K562 (cell line): ENCODE measurements at regions not wholly inside any gene's neighbourhood (a gene's known extent, or its start where the extent isn't known, plus 50 kb on each side); places are given as distances from the start of the nearest gene placed in this dataset.

ENCODE experiments used
- ATAC-seq: fragments of 200-7000 bp; cut with Tn5 transposase; 3 replicates; pipeline ENCODE4 v1.9.1; 2020; ENCODE audit warnings: moderate library complexity
- BruUV-seq: library from RNA; stranded (reverse); fragments of 400-500 nt; replicated peaks from 2 replicates; lab custom pipeline; 2021; lab: Mats Ljungman, UMichigan
- CTCF ChIA-PET: fragments of 300-600 bp; formaldehyde crosslinking; extraction: SDS; loops from one replicate; lab custom pipeline; 2021; ENCODE audit warnings: low intra/inter-chr PET ratio; lab: Yijun Ruan, JAX
- POLR2A ChIA-PET: fragments of 300-600, 350-650 bp; sonication (Branson Sonifier 250); formaldehyde crosslinking; extraction: SDS; loops from one replicate; lab custom pipeline; 2021; ENCODE audit warnings: antibody characterized with exemption, inconsistent platforms; lab: Yijun Ruan, JAX
- DNase-seq, 4 experiments: peaks; one replicate each; pipeline versions ENCODE4 v3.0.0 to v3.0.0-alpha.2; 2011 to 2018; ENCODE audit warnings: low spot score in 3 of 4, mixed read lengths in 3 of 4; ENCODE audit errors: extremely low read depth in 1 of 4
- FAIRE-seq: peaks from 2 replicates; lab custom pipeline; 2011; peaks lifted over from hg19 to GRCh38; lab: Jason Lieb, UNC
- H2AFZ ChIP-seq: 2 replicates; pipeline ENCODE4 v1.6.0; 2011; ENCODE audit warnings: low read depth, low read length, control low read depth, inconsistent platforms
- H3K27ac ChIP-seq: fragments of 200-600 bp; 3 replicates; pipeline ENCODE4 v1.8.0; 2011; ENCODE audit warnings: low read depth, mild to moderate bottlenecking, control low read depth, inconsistent platforms, low read length, moderate library complexity, mixed read lengths; ENCODE audit errors: extremely low read depth
- H3K27me3 ChIP-seq, 2 experiments: fragments of 300-600 bp in 1 of 2; 2 replicates in 1 of 2; 3 replicates in 1 of 2; pipeline versions ENCODE4 v1.6.0 to v1.8.0; 2011; ENCODE audit warnings: inconsistent platforms in 2 of 2, low read length in 2 of 2, mild to moderate bottlenecking in 1 of 2, mixed read lengths in 1 of 2, moderate library complexity in 1 of 2; ENCODE audit not compliant: control insufficient read depth in 2 of 2, insufficient read depth in 2 of 2
- H3K36me3 ChIP-seq: fragments of 300-600 bp; 3 replicates; pipeline ENCODE4 v1.8.0; 2011; ENCODE audit warnings: mild to moderate bottlenecking, low read length, inconsistent platforms; ENCODE audit not compliant: control insufficient read depth, insufficient read depth
- H3K4me1 ChIP-seq, 2 experiments: fragments of 200-600 bp in 1 of 2; replicated peaks in 1 of 2; 2 replicates in 1 of 2; 3 replicates in 1 of 2; pipeline versions ENCODE4 v1.5.1 to v1.8.0; 2011; ENCODE audit warnings: inconsistent platforms in 2 of 2, low read length in 2 of 2, mild to moderate bottlenecking in 1 of 2, mixed read lengths in 1 of 2, moderate library complexity in 1 of 2; ENCODE audit not compliant: control insufficient read depth in 2 of 2, insufficient read depth in 2 of 2
- H3K4me2 ChIP-seq: 2 replicates; pipeline ENCODE4 v1.6.1; 2011; ENCODE audit warnings: low read length, control low read depth, inconsistent platforms, mixed read lengths; ENCODE audit not compliant: insufficient read depth
- H3K4me3 ChIP-seq: fragments of 200-600 bp; sonication (generic), shearing (Covaris generic); 2 replicates; pipeline ENCODE4 v1.5.1; 2016; ENCODE audit warnings: control low read depth, inconsistent platforms
- H3K79me2 ChIP-seq: fragments of 200-600 bp; 3 replicates; pipeline ENCODE4 v1.8.0; 2011; ENCODE audit warnings: low read length, inconsistent platforms; ENCODE audit not compliant: control insufficient read depth, insufficient read depth
- H3K9ac ChIP-seq, 2 experiments: 2 replicates each; pipeline versions ENCODE4 v1.6.0 to v1.6.1; 2011; ENCODE audit warnings: low read depth in 2 of 2, low read length in 2 of 2, control low read depth in 1 of 2, inconsistent platforms in 1 of 2, mild to moderate bottlenecking in 1 of 2, mixed read lengths in 1 of 2; ENCODE audit not compliant: insufficient read depth in 1 of 2
- H3K9me1 ChIP-seq: one replicate; pipeline ENCODE4 v1.6.0; 2011; ENCODE audit warnings: inconsistent platforms, mild to moderate bottlenecking, low read length, moderate library complexity; ENCODE audit not compliant: control insufficient read depth, insufficient read depth
- H3K9me3 ChIP-seq: replicated peaks from 2 replicates; pipeline ENCODE4 v1.5.1; 2011; ENCODE audit warnings: low read depth, low read length, inconsistent platforms; ENCODE audit not compliant: control insufficient read depth, insufficient read depth
- H4K20me1 ChIP-seq: replicated peaks from 2 replicates; pipeline ENCODE4 v1.6.1; 2011; ENCODE audit warnings: low read length, inconsistent platforms, mixed read lengths; ENCODE audit not compliant: control insufficient read depth, insufficient read depth
- ARID4B ChIP-seq: sonication (generic); formaldehyde crosslinking; IDR thresholded peaks from 2 replicates; pipeline ENCODE4 v1.8.0; 2022; ENCODE audit warnings: mild to moderate bottlenecking, missing genetic modification reagents
- ATF1 ChIP-seq, 2 experiments: fragments of 450-650 bp in 1 of 2; IDR thresholded peaks; 2 replicates each; pipeline ENCODE4 v1.6.1; 2016; ENCODE audit warnings: missing compliant biosample characterization in 1 of 2, missing genetic modification characterization in 1 of 2
- OTX1 ChIP-seq: fragments of 450-650 bp; formaldehyde crosslinking; IDR thresholded peaks from 2 replicates; pipeline ENCODE4 v1.4.0; 2022; ENCODE audit warnings: mild to moderate bottlenecking
- RAD51 ChIP-seq: fragments of 450-650 bp; IDR thresholded peaks from 2 replicates; pipeline ENCODE4 v1.7.1; 2016; ENCODE audit warnings: low read depth, mild to moderate bottlenecking, borderline replicate concordance
- RERE ChIP-seq: sonication (generic); formaldehyde crosslinking; IDR thresholded peaks from 2 replicates; pipeline ENCODE4 v1.8.0; 2023; ENCODE audit warnings: missing genetic modification reagents, mild to moderate bottlenecking, borderline replicate concordance
- ZNF431 ChIP-seq: sonication (generic); formaldehyde crosslinking; IDR thresholded peaks from 2 replicates; pipeline ENCODE4 v1.8.0; 2022; ENCODE audit warnings: mild to moderate bottlenecking, missing genetic modification reagents
- WGBS: fragments of 100-300 bp; shearing (Covaris generic); methylation state at CpG from one replicate; pipeline ENCODE4 v1.1.6; 2016; ENCODE audit warnings: low coverage, mixed read lengths; ENCODE audit not compliant: insufficient coverage; ENCODE audit errors: missing lambda C conversion rate; 5-methylcytosine and 5-hydroxymethylcytosine counted together
- in situ Hi-C: fragments of 300-500 bp; cut with MboI; formaldehyde crosslinking; loops from 4 replicates; pipeline ENCODE4 v1.15.0; 2018; ENCODE audit warnings: inconsistent platforms, mixed read lengths
- intact Hi-C: fragments of 100-400 bp; cut with micrococcal nuclease; formaldehyde crosslinking; loops from 2 replicates; pipeline ENCODE4 v1.14.2; 2022

GRCh38 chr12:87152075-87152474 is 877.1 kb downstream of the C12orf50 start (continued):
- TF ChIP-seq ARID4B (CRISPR knock-in tag) (no peak), OTX1 (no peak), RAD51 (no peak), ATF1 (CRISPR knock-in tag; IDR thresholded peaks at IDR 0.05) (no peak), ATF1 (tag; IDR thresholded peaks at IDR 0.05) (no peak)

GRCh38 chr12:87150969-87151662 is 878.1 kb downstream of the C12orf50 start:
- POLR2A ChIA-PET, result interaction anchor here (0.7 kb wide), 1 partner anchor 424 kb away, joined by 3 read pairs; no protein-coding TSS in a partner anchor
- DNase-seq, result no peak
- H3K79me2 ChIP-seq, result no peaks in the 10 kb centered on the region
- ATAC-seq, result no peak
- H3K4me1 ChIP-seq, result no peaks in the 10 kb centered on the region
- no peak for TF ChIP-seq ZNF431 (CRISPR knock-in tag)
- no peak for TF ChIP-seq RERE
- H3K4me3 ChIP-seq, result no peak overlapping the region
- H3K4me2 ChIP-seq, result no peak overlapping the region
- no peak overlapping the region for H3K9ac ChIP-seq
- no peaks in the 10 kb centered on the region for H3K36me3 ChIP-seq
- H3K27ac ChIP-seq, result no peak overlapping the region
- 0% methylated on average over 2 of the region's 2 CpGs for WGBS
- H2AFZ ChIP-seq, result no peak overlapping the region
- H4K20me1 ChIP-seq, result no peaks in the 10 kb centered on the region
- in situ Hi-C loops, result no loop called here
- CTCF ChIA-PET, result no interaction called here
- no peaks in the 10 kb centered on the region for H3K9me1 ChIP-seq
- no peaks in the 10 kb centered on the region for H3K27me3 ChIP-seq
- no peak for FAIRE-seq
- no peaks in the 10 kb centered on the region for H3K9me3 ChIP-seq
- no TSS peak for BruUV-seq
- intact Hi-C loops, result no loop called here
